HCT116 (cell line): ENCODE measurements at regions not wholly inside any gene's neighbourhood (a gene's known extent, or its start where the extent isn't known, plus 50 kb on each side); places are given as distances from the start of the nearest gene placed in this dataset.

Source experiments
- ATAC-seq: fragments of 200-7000 bp; cut with Tn5 transposase; 2 replicates; pipeline ENCODE4 v1.9.1; 2020; ENCODE audit warnings: mild to moderate bottlenecking, moderate library complexity
- BruUV-seq: library from RNA; stranded (reverse); fragments of 400-500 nt; replicated peaks from 2 replicates; lab custom pipeline; 2021; lab: Mats Ljungman, UMichigan
- CTCF ChIA-PET: fragments of 300-600 bp; sonication (Branson Sonifier 250); formaldehyde crosslinking; loops from one replicate; lab custom pipeline; 2021; ENCODE audit warnings: antibody characterized with exemption; lab: Charles Lee
- POLR2A ChIA-PET: fragments of 300-600, 350-600 bp; sonication (Branson Sonifier 250); formaldehyde crosslinking; loops from one replicate; lab custom pipeline; 2021; ENCODE audit warnings: antibody characterized with exemption; lab: Charles Lee
- RAD21 ChIA-PET, 2 experiments: fragments of 300-600 bp; sonication (Branson Sonifier 250); formaldehyde crosslinking; loops; one replicate each; lab custom pipeline; 2023; ENCODE audit warnings: low total read pairs in 2 of 2; ENCODE audit not compliant: uncharacterized antibody in 2 of 2, unreplicated experiment in 2 of 2, low non-redundant PET in 1 of 2; lab: Charles Lee
- DNase-seq: peaks from one replicate; pipeline ENCODE4 v3.0.0-alpha.2; 2010; ENCODE audit warnings: low read depth, low spot score
- H2AFZ ChIP-seq: fragments of 200-600 bp; shearing (Covaris generic), sonication (generic); 2 replicates; pipeline ENCODE4 v1.6.1; 2017; ENCODE audit warnings: low read depth, mixed run types, mixed read lengths, antibody characterized with exemption, low read length; ENCODE audit not compliant: poor library complexity, severe bottlenecking
- H3K27ac ChIP-seq: 2 replicates; pipeline ENCODE4 v1.5.1; 2012; ENCODE audit warnings: low read depth, low read length
- H3K27me3 ChIP-seq: fragments of 200-600 bp; sonication (generic); 2 replicates; pipeline ENCODE4 v1.6.1; 2016; ENCODE audit warnings: mixed run types, low read length, mixed read lengths; ENCODE audit not compliant: insufficient read depth
- H3K36me3 ChIP-seq, 2 experiments: fragments of 200-500 bp in 1 of 2; fragments of 200-600 bp in 1 of 2; sonication (Bioruptor generic) in 1 of 2; sonication (generic) in 1 of 2; 2 replicates each; pipeline versions ENCODE4 v1.5.1 to v1.6.1; 2014 to 2016; ENCODE audit warnings: low read length in 2 of 2, inconsistent platforms in 1 of 2, mixed read lengths in 1 of 2, mixed run types in 1 of 2; ENCODE audit not compliant: insufficient read depth in 2 of 2, control insufficient read depth in 1 of 2
- H3K4me1 ChIP-seq, 2 experiments: fragments of 200-600 bp in 1 of 2; sonication (generic) in 1 of 2; 2 replicates each; pipeline versions ENCODE4 v1.5.1 to v1.6.1; 2012 to 2017; ENCODE audit warnings: low read length in 2 of 2, inconsistent platforms in 1 of 2, mild to moderate bottlenecking in 1 of 2, mixed read lengths in 1 of 2, mixed run types in 1 of 2, moderate library complexity in 1 of 2; ENCODE audit not compliant: insufficient read depth in 2 of 2, control insufficient read depth in 1 of 2
- H3K4me2 ChIP-seq: fragments of 200-600 bp; sonication (generic); 2 replicates; pipeline ENCODE4 v1.6.1; 2017; ENCODE audit warnings: mixed run types, low read length, mixed read lengths
- H3K4me3 ChIP-seq, 2 experiments: fragments of 200-600 bp in 1 of 2; sonication (generic) in 1 of 2; replicated peaks in 1 of 2; 2 replicates each; pipeline ENCODE4 v1.5.1; 2011 to 2016; ENCODE audit warnings: low read length in 2 of 2, control low read depth in 1 of 2, low read depth in 1 of 2, mild to moderate bottlenecking in 1 of 2, mixed read lengths in 1 of 2, mixed run types in 1 of 2
- H3K79me2 ChIP-seq: fragments of 200-600 bp; sonication (generic); 2 replicates; pipeline ENCODE4 v1.6.1; 2017; ENCODE audit warnings: mild to moderate bottlenecking, mixed run types, low read length, moderate library complexity, mixed read lengths; ENCODE audit not compliant: insufficient read depth
- H3K9ac ChIP-seq: fragments of 200-600 bp; sonication (generic); 2 replicates; pipeline ENCODE4 v1.6.1; 2016; ENCODE audit warnings: low read length, mixed read lengths
- H3K9me2 ChIP-seq: fragments of 200-600 bp; sonication (generic), shearing (Covaris generic); 2 replicates; pipeline ENCODE4 v1.6.1; 2017; ENCODE audit warnings: mixed run types, mild to moderate bottlenecking, moderate library complexity; ENCODE audit not compliant: insufficient read depth
- H3K9me3 ChIP-seq, 2 experiments: fragments of 200-500 bp in 1 of 2; fragments of 200-600 bp in 1 of 2; sonication (Bioruptor generic) in 1 of 2; sonication (generic) in 1 of 2; 2 replicates each; pipeline ENCODE4 v1.6.1; 2014 to 2017; ENCODE audit warnings: low read length in 2 of 2, mixed read lengths in 2 of 2, inconsistent platforms in 1 of 2, low read depth in 1 of 2, mild to moderate bottlenecking in 1 of 2, mixed run types in 1 of 2, moderate library complexity in 1 of 2; ENCODE audit not compliant: control insufficient read depth in 1 of 2, insufficient read depth in 1 of 2
- H4K20me1 ChIP-seq: fragments of 200-600 bp; sonication (generic), shearing (Covaris generic); 2 replicates; pipeline ENCODE4 v1.6.1; 2017; ENCODE audit warnings: mixed run types, mild to moderate bottlenecking, moderate library complexity; ENCODE audit not compliant: insufficient read depth
- ATF3 ChIP-seq: IDR thresholded peaks from 2 replicates; pipeline ENCODE4 v1.6.1; 2012
- CBX3 ChIP-seq: IDR thresholded peaks from 2 replicates; pipeline ENCODE4 v1.6.1; 2012; ENCODE audit warnings: low read depth
- CEBPB ChIP-seq: IDR thresholded peaks from 2 replicates; pipeline ENCODE4 v1.6.1; 2012; ENCODE audit warnings: low read depth
- CTCF ChIP-seq, 3 experiments: fragments of 200-600 bp in 1 of 3; sonication (generic) in 1 of 3; IDR thresholded peaks in 2 of 3; conservative IDR thresholded peaks in 1 of 3; 2 replicates each; pipeline ENCODE4 v1.5.1; 2012 to 2017; ENCODE audit warnings: low read depth in 2 of 3, low read length in 2 of 3, antibody characterized with exemption in 1 of 3, borderline replicate concordance in 1 of 3, control low read depth in 1 of 3, mild to moderate bottlenecking in 1 of 3, mixed read lengths in 1 of 3, mixed run types in 1 of 3, moderate library complexity in 1 of 3; ENCODE audit not compliant: insufficient read depth in 1 of 3
- ELF1 ChIP-seq: IDR thresholded peaks from 2 replicates; pipeline ENCODE4 v1.6.1; 2012; ENCODE audit warnings: low read depth, borderline replicate concordance
- EZH2phosphoT487 ChIP-seq: fragments of 200-600 bp; IDR thresholded peaks from 2 replicates; pipeline ENCODE4 v1.6.1; 2018; ENCODE audit warnings: antibody characterized with exemption, borderline replicate concordance
- FOSL1 ChIP-seq: IDR thresholded peaks from 2 replicates; pipeline ENCODE4 v1.6.1; 2012; ENCODE audit warnings: low read depth
- JUND ChIP-seq: IDR thresholded peaks from 2 replicates; pipeline ENCODE4 v1.6.1; 2012
- MAX ChIP-seq: IDR thresholded peaks from 2 replicates; pipeline ENCODE4 v1.6.1; 2012
- POLR2A ChIP-seq: IDR thresholded peaks from 2 replicates; pipeline ENCODE4 v1.7.0; 2011; ENCODE audit warnings: borderline replicate concordance; ENCODE audit not compliant: insufficient read depth, insufficient read length; ENCODE audit errors: extremely low read depth
- POLR2AphosphoS5 ChIP-seq: IDR thresholded peaks from 2 replicates; pipeline ENCODE4 v1.6.1; 2011; ENCODE audit warnings: mild to moderate bottlenecking, low read depth, low read length, moderate library complexity
- SIN3A ChIP-seq: IDR thresholded peaks from 2 replicates; pipeline ENCODE4 v1.6.1; 2012; ENCODE audit warnings: low read depth
- SP1 ChIP-seq: IDR thresholded peaks from 2 replicates; pipeline ENCODE4 v1.6.1; 2012; ENCODE audit warnings: low read depth
- SRF ChIP-seq: IDR thresholded peaks from 2 replicates; pipeline ENCODE4 v1.6.1; 2012; ENCODE audit warnings: low read depth
- YY1 ChIP-seq: IDR thresholded peaks from 2 replicates; pipeline ENCODE4 v1.6.1; 2011; ENCODE audit warnings: low read length, low read depth, moderate library complexity, mild to moderate bottlenecking; ENCODE audit not compliant: insufficient replicate concordance; ENCODE audit errors: extremely low read depth
- ZBTB33 ChIP-seq: IDR thresholded peaks from 2 replicates; pipeline ENCODE4 v1.6.1; 2011; ENCODE audit warnings: mild to moderate bottlenecking, low read length, moderate library complexity; ENCODE audit not compliant: insufficient replicate concordance; ENCODE audit errors: extremely low read depth
- ZFX ChIP-seq: fragments of 450-650 bp; IDR thresholded peaks from 2 replicates; pipeline ENCODE4 v1.6.1; 2017
- ZNF274 ChIP-seq: fragments of 200-500 bp; sonication (Bioruptor generic); IDR thresholded peaks from 2 replicates; pipeline ENCODE4 v1.6.1; 2014; ENCODE audit warnings: mild to moderate bottlenecking, low read depth, low read length, inconsistent platforms
- intact Hi-C: fragments of 100-400 bp; cut with micrococcal nuclease; formaldehyde crosslinking; loops from 2 replicates; pipeline ENCODE4 v1.10.0; 2022

GRCh38 chrX:1794586-1794985 lies 179.7 kb downstream of the ASMT start:
- POLR2A ChIA-PET, result no interaction called here
- no peak overlapping the region for H3K4me3 ChIP-seq
- no peaks in the 10 kb centered on the region for H3K79me2 ChIP-seq
- H3K27ac ChIP-seq, result no peak overlapping the region
- intact Hi-C loops, result no loop called here
- ATAC-seq (no peak), DNase-seq (no peak)
- RAD21 ChIA-PET, result no interaction called here
- peaks cover 7 to 10% of the 10 kb centered on the region in 2 experiments for H3K4me1 ChIP-seq
- H4K20me1 ChIP-seq, result no peaks in the 10 kb centered on the region
- H2AFZ ChIP-seq, result no peak overlapping the region
- H3K27me3 ChIP-seq, result no peaks in the 10 kb centered on the region
- H3K9ac ChIP-seq, result no peak overlapping the region
- TF ChIP-seq FOSL1, result no peak
- no peak for TF ChIP-seq ZFX
- H3K9me2 ChIP-seq, result no peaks in the 10 kb centered on the region
- no peaks in the 10 kb centered on the region for H3K36me3 ChIP-seq
- no peaks in the 10 kb centered on the region for H3K9me3 ChIP-seq
- no peak overlapping the region for H3K4me2 ChIP-seq
- no TSS peak for BruUV-seq
- CTCF ChIA-PET, result no interaction called here

GRCh38 chrX:1802912-1803311 lies 188.1 kb downstream of the ASMT start:
- Histone ChIP-seq H3K4me1 (peaks cover 29 to 32% of the 10 kb centered on the region in 2 experiments), H4K20me1 (no peaks in the 10 kb centered on the region), H3K27ac (no peak overlapping the region), H3K27me3 (no peaks in the 10 kb centered on the region), H3K4me3 (no peak overlapping the region), H3K9me3 (no peaks in the 10 kb centered on the region), H3K9ac (no peak overlapping the region), H3K4me2 (no peak overlapping the region), H3K79me2 (no peaks in the 10 kb centered on the region), H2AFZ (no peak overlapping the region), H3K36me3 (no peaks in the 10 kb centered on the region), H3K9me2 (no peaks in the 10 kb centered on the region)
- RAD21 ChIA-PET, result no interaction called here
- no peak for TF ChIP-seq JUND
- no peak for TF ChIP-seq FOSL1
- no peak for TF ChIP-seq YY1
- TF ChIP-seq POLR2A, result no peak
- no peak for TF ChIP-seq CTCF (IDR thresholded peaks at IDR 0.05 in 2 of 3, conservative IDR thresholded peaks at IDR 0.05 in 1 of 3; ENCODE audit: borderline replicate concordance in 1 of 3, insufficient read depth in 1 of 3, low read depth in 2 of 3, low read length in 2 of 3)
- TF ChIP-seq ZNF274, result no peak
- TF ChIP-seq ZBTB33, result no peak
- TF ChIP-seq SIN3A, result no peak
- TF ChIP-seq CBX3, result no peak
- TF ChIP-seq CEBPB, result no peak
- TF ChIP-seq SP1, result no peak
- TF ChIP-seq ATF3, result no peak
- TF ChIP-seq SRF, result no peak
- TF ChIP-seq POLR2AphosphoS5, result no peak
- no peak for TF ChIP-seq MAX
- no peak for TF ChIP-seq EZH2phosphoT487
- no peak for TF ChIP-seq ELF1
- intact Hi-C loops, result no loop called here
- no TSS peak for BruUV-seq
- CTCF ChIA-PET, result no interaction called here
- ATAC-seq, result no peak
- DNase-seq, result no peak
- POLR2A ChIA-PET, result no interaction called here
